ENCODE measurements at regions not wholly inside any gene's neighbourhood (a gene's known extent, or its start where the extent isn't known, plus 50 kb on each side); places are given as distances from the start of the nearest gene placed in this dataset.

GRCh38 chr2:234638966-234639365, 142.1 kb upstream of the ARL4C start:
- Histone ChIP-seq H3K27ac (ENCODE audit: insufficient read depth, low read length, poor library complexity, severe bottlenecking) (no peak overlapping the region), H3K9me3 (ENCODE audit: control insufficient read depth in 2 of 2, low read length in 2 of 2) (peaks cover 13 to 17% of the 10 kb centered on the region in 2 experiments), H3K4me1 (ENCODE audit: control insufficient read depth, insufficient read depth, low read length, poor library complexity, severe bottlenecking) (no peaks in the 10 kb centered on the region), H3K4me3 (ENCODE audit: low read depth, low read length) (no peak overlapping the region), H3K27me3 (ENCODE audit: control insufficient read depth, insufficient read depth, low read length) (peaks cover 6% of the 10 kb centered on the region), H3K36me3 (ENCODE audit: control insufficient read depth, insufficient read depth, low read length) (no peaks in the 10 kb centered on the region)
- no peak for ATAC-seq (ENCODE audit: low read depth in 2 of 2)
- H3K36me3 Mint-ChIP-seq, result no peaks in the 10 kb centered on the region
- H3K27ac Mint-ChIP-seq, result no peak overlapping the region
- H3K9me3 Mint-ChIP-seq, result peaks cover 0 to 17% (median 10%) of the 10 kb centered on the region in 7 donors
- no peak overlapping the region for H3K4me3 Mint-ChIP-seq
- no peaks in the 10 kb centered on the region for H3K4me1 Mint-ChIP-seq
- H3K27me3 Mint-ChIP-seq, result no peaks in the 10 kb centered on the region
- no peak for DNase-seq

DNA sequence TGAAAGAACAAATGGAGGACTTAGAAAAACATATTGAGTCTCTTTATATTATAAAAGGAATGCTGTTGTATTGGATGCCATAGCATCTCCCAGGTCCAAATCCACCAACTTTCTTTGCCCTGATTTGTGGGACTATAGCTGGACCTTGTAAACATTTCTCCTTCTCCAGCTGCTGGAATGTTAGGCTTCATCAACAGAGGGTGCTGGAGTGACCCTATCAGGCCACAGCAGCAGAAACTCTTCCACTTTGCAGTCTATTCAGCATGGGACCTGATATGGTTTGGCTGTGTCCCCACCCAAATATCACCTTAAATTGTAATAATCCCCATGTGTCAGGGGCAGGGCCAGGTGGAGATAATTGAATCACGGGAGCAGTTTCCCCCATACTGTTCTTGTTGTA, 138.4 kb upstream of the ARL4C start:
- H3K4me1 ChIP-seq (ENCODE audit: control insufficient read depth, insufficient read depth, low read length, poor library complexity, severe bottlenecking), result no peaks in the 10 kb centered on the region
- H3K27me3 Mint-ChIP-seq, result peaks cover 4% of the 10 kb centered on the region
- H3K27me3 ChIP-seq (ENCODE audit: control insufficient read depth, insufficient read depth, low read length), result peaks cover 4% of the 10 kb centered on the region
- H3K4me3 ChIP-seq (ENCODE audit: low read depth, low read length), result no peak overlapping the region
- H3K27ac ChIP-seq (ENCODE audit: insufficient read depth, low read length, poor library complexity, severe bottlenecking), result no peak overlapping the region
- H3K27ac Mint-ChIP-seq, result no peak overlapping the region
- DNase-seq, result no peak
- ATAC-seq (ENCODE audit: low read depth in 2 of 2), result no peak
- H3K9me3 Mint-ChIP-seq, result peaks cover 0 to 6% (median 0%) of the 10 kb centered on the region in 7 donors
- no peaks in the 10 kb centered on the region for H3K36me3 Mint-ChIP-seq
- peaks cover 0 to 5% of the 10 kb centered on the region in 2 experiments for H3K9me3 ChIP-seq (ENCODE audit: control insufficient read depth in 2 of 2, low read length in 2 of 2)
- no peaks in the 10 kb centered on the region for H3K36me3 ChIP-seq (ENCODE audit: control insufficient read depth, insufficient read depth, low read length)
- no peak overlapping the region for H3K4me3 Mint-ChIP-seq
- H3K4me1 Mint-ChIP-seq, result no peaks in the 10 kb centered on the region

GRCh38 chr2:234633581-234634230, 136.8 kb upstream of the ARL4C start:
- peaks cover 0 to under 1% of the 10 kb centered on the region in 2 experiments for H3K9me3 ChIP-seq (ENCODE audit: control insufficient read depth in 2 of 2, low read length in 2 of 2)
- Mint-ChIP-seq H3K9me3 (peaks cover 0 to 6% (median 0%) of the 10 kb centered on the region in 7 donors), H3K4me3 (no peak overlapping the region), H3K36me3 (no peaks in the 10 kb centered on the region), H3K27ac (no peak overlapping the region), H3K4me1 (no peaks in the 10 kb centered on the region), H3K27me3 (peaks cover 8% of the 10 kb centered on the region)
- DNase-seq (no peak), ATAC-seq (ENCODE audit: low read depth in 2 of 2) (no peak)
- no peaks in the 10 kb centered on the region for H3K36me3 ChIP-seq (ENCODE audit: control insufficient read depth, insufficient read depth, low read length)
- H3K27ac ChIP-seq (ENCODE audit: insufficient read depth, low read length, poor library complexity, severe bottlenecking), result no peak overlapping the region
- no peak overlapping the region for H3K4me3 ChIP-seq (ENCODE audit: low read depth, low read length)
- peaks cover 8% of the 10 kb centered on the region for H3K27me3 ChIP-seq (ENCODE audit: control insufficient read depth, insufficient read depth, low read length)
- H3K4me1 ChIP-seq (ENCODE audit: control insufficient read depth, insufficient read depth, low read length, poor library complexity, severe bottlenecking), result no peaks in the 10 kb centered on the region

DNA sequence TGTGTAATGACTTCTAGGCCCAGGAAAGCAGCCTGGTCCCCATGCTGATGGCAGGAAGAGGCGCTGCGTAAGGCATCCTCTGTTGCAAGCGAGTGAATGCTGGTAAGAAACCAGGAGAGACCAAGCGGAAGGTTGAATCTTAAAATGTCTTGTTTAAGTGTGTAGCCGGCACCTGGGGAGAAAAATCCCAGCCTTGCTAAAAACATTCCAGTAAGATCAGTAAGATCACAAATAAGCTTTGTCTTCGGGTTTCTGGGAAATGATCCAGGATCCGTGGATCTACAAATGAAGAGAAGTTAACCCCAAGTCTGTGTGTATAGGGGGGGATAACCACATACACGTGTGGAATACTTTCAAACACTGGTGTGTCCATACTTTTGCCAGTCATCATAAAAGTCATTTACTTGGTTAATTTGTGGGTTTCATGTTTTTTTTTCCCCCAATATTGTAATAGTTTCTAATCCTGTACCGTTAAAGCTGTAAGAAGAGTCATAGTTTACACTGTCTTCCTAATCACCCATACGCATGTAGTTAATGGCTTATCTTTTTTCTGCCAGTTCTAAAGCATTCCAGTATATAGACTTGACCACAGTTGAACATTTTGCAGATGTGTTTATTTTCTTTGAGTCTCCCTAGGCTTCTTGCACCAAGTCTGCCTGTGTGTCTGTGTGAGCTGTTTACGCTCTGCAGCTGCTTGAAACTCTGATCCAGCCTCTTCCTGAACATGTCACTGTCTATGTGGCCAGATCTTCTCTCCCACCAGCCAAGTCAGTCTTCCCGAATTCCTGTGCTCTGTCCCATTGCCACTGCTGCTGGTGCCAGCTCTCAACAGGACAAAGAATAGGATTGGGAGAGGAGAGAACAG, 135.9 kb upstream of the ARL4C start:
- no peaks in the 10 kb centered on the region for H3K4me1 ChIP-seq (ENCODE audit: control insufficient read depth, insufficient read depth, low read length, poor library complexity, severe bottlenecking)
- H3K36me3 ChIP-seq (ENCODE audit: control insufficient read depth, insufficient read depth, low read length), result no peaks in the 10 kb centered on the region
- H3K27me3 Mint-ChIP-seq, result peaks cover 11% of the 10 kb centered on the region
- no peak overlapping the region for H3K27ac ChIP-seq (ENCODE audit: insufficient read depth, low read length, poor library complexity, severe bottlenecking)
- no peaks in the 10 kb centered on the region for H3K36me3 Mint-ChIP-seq
- H3K4me3 ChIP-seq (ENCODE audit: low read depth, low read length), result no peak overlapping the region
- DNase-seq (no peak), ATAC-seq (ENCODE audit: low read depth in 2 of 2) (no peak)
- H3K9me3 ChIP-seq (ENCODE audit: control insufficient read depth in 2 of 2, low read length in 2 of 2), result no peaks in the 10 kb centered on the region
- no peak overlapping the region for H3K4me3 Mint-ChIP-seq
- no peak overlapping the region for H3K27ac Mint-ChIP-seq
- H3K4me1 Mint-ChIP-seq, result no peaks in the 10 kb centered on the region
- peaks cover 9% of the 10 kb centered on the region for H3K27me3 ChIP-seq (ENCODE audit: control insufficient read depth, insufficient read depth, low read length)
- H3K9me3 Mint-ChIP-seq, result peaks cover 0 to 6% (median 0%) of the 10 kb centered on the region in 7 donors

GRCh38 chr2:234631646-234632514, 135.0 kb upstream of the ARL4C start:
- DNase-seq, result no peak
- Mint-ChIP-seq H3K4me1 (no peaks in the 10 kb centered on the region), H3K27ac (no peak overlapping the region), H3K36me3 (no peaks in the 10 kb centered on the region), H3K27me3 (peaks cover 15% of the 10 kb centered on the region), H3K4me3 (no peak overlapping the region), H3K9me3 (peaks cover 0 to 6% (median 0%) of the 10 kb centered on the region in 7 donors)
- H3K36me3 ChIP-seq (ENCODE audit: control insufficient read depth, insufficient read depth, low read length), result no peaks in the 10 kb centered on the region
- no peak overlapping the region for H3K4me3 ChIP-seq (ENCODE audit: low read depth, low read length)
- peaks cover 9% of the 10 kb centered on the region for H3K27me3 ChIP-seq (ENCODE audit: control insufficient read depth, insufficient read depth, low read length)
- no peaks in the 10 kb centered on the region for H3K4me1 ChIP-seq (ENCODE audit: control insufficient read depth, insufficient read depth, low read length, poor library complexity, severe bottlenecking)
- no peak for ATAC-seq (ENCODE audit: low read depth in 2 of 2)
- no peaks in the 10 kb centered on the region for H3K9me3 ChIP-seq (ENCODE audit: control insufficient read depth in 2 of 2, low read length in 2 of 2)
- H3K27ac ChIP-seq (ENCODE audit: insufficient read depth, low read length, poor library complexity, severe bottlenecking), result no peak overlapping the region

DNA sequence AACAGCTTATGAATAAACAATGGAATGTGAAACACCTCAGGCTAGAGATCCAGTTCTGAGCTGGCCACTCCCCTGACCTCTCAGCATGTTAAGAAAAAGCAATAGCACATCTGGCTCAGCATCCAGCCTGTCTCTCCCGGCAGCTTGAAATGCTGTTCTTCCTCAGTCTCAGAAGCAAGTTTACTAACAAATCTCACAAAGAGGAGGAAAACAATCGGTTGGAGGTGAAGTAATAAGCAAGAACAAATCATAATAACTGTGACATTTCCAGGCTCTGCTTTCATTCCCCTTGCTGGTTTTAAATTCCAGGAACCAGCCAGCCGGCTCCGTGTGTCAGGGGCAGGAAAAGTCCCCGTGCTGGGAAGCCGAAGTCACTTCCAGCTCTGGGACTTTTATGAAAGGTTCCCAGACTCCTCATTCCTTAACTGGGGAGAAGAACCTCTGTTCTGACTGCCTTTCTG, 133.9 kb upstream of the ARL4C start:
- Histone ChIP-seq H3K27ac (ENCODE audit: insufficient read depth, low read length, poor library complexity, severe bottlenecking) (no peak overlapping the region), H3K36me3 (ENCODE audit: control insufficient read depth, insufficient read depth, low read length) (no peaks in the 10 kb centered on the region), H3K9me3 (ENCODE audit: control insufficient read depth in 2 of 2, low read length in 2 of 2) (no peaks in the 10 kb centered on the region), H3K4me1 (ENCODE audit: control insufficient read depth, insufficient read depth, low read length, poor library complexity, severe bottlenecking) (no peaks in the 10 kb centered on the region), H3K27me3 (ENCODE audit: control insufficient read depth, insufficient read depth, low read length) (peaks cover 9% of the 10 kb centered on the region), H3K4me3 (ENCODE audit: low read depth, low read length) (no peak overlapping the region)
- H3K4me1 Mint-ChIP-seq, result no peaks in the 10 kb centered on the region
- DNase-seq, result no peak
- no peak overlapping the region for H3K27ac Mint-ChIP-seq
- H3K4me3 Mint-ChIP-seq, result no peak overlapping the region
- peaks cover 0 to 3% (median 0%) of the 10 kb centered on the region in 7 donors for H3K9me3 Mint-ChIP-seq
- no peak for ATAC-seq (ENCODE audit: low read depth in 2 of 2)
- no peaks in the 10 kb centered on the region for H3K36me3 Mint-ChIP-seq
- peaks cover 15% of the 10 kb centered on the region for H3K27me3 Mint-ChIP-seq

GRCh38 chr2:234629596-234629995, 132.7 kb upstream of the ARL4C start:
- H3K27me3 ChIP-seq (ENCODE audit: control insufficient read depth, insufficient read depth, low read length), result peaks cover 9% of the 10 kb centered on the region
- DNase-seq, result no peak
- H3K4me1 ChIP-seq (ENCODE audit: control insufficient read depth, insufficient read depth, low read length, poor library complexity, severe bottlenecking), result no peaks in the 10 kb centered on the region
- H3K4me3 ChIP-seq (ENCODE audit: low read depth, low read length), result no peak overlapping the region
- Mint-ChIP-seq H3K4me3 (no peak overlapping the region), H3K36me3 (no peaks in the 10 kb centered on the region), H3K9me3 (peaks cover 0 to 3% (median 0%) of the 10 kb centered on the region in 7 donors), H3K4me1 (no peaks in the 10 kb centered on the region), H3K27ac (no peak overlapping the region), H3K27me3 (peaks cover 15% of the 10 kb centered on the region)
- H3K27ac ChIP-seq (ENCODE audit: insufficient read depth, low read length, poor library complexity, severe bottlenecking), result no peak overlapping the region
- no peak for ATAC-seq (ENCODE audit: low read depth in 2 of 2)
- H3K36me3 ChIP-seq (ENCODE audit: control insufficient read depth, insufficient read depth, low read length), result no peaks in the 10 kb centered on the region
- no peaks in the 10 kb centered on the region for H3K9me3 ChIP-seq (ENCODE audit: control insufficient read depth in 2 of 2, low read length in 2 of 2)

Measured in CD4-positive, CD25-positive, alpha-beta regulatory T cell (primary cell).